ENCODE measurements at regions not wholly inside any gene's neighbourhood (a gene's known extent, or its start where the extent isn't known, plus 50 kb on each side); places are given as distances from the start of the nearest gene placed in this dataset.

- Mint-ChIP-seq H3K27ac (no peak overlapping the region), H3K9me3 (peaks cover 0 to 2% of the 10 kb centered on the region in 2 donors), H3K27me3 (ENCODE audit: low read depth in 2 of 2) (peaks cover 7 to 17% of the 10 kb centered on the region in 2 donors), H3K4me3 (no peak overlapping the region), H3K36me3 (no peaks in the 10 kb centered on the region), H3K4me1 (no peaks in the 10 kb centered on the region)
- Histone ChIP-seq H3K27me3 (ENCODE audit: control insufficient read depth, insufficient read depth, low read length) (no peaks in the 10 kb centered on the region), H3K4me1 (ENCODE audit: control insufficient read depth, insufficient read depth, low read length) (no peaks in the 10 kb centered on the region), H3K27ac (ENCODE audit: low read length) (no peak overlapping the region), H3K9me3 (ENCODE audit: control insufficient read depth, insufficient read depth, low read length) (no peaks in the 10 kb centered on the region), H3K36me3 (ENCODE audit: control insufficient read depth, insufficient read depth, low read length) (no peaks in the 10 kb centered on the region), H3K4me3 (ENCODE audit: low read length) (no peak overlapping the region)
- DNase-seq (no peak), ATAC-seq (no peak)
- TF ChIP-seq CTCF (IDR thresholded peaks at IDR 0.05), result no peak
- intact Hi-C loops (cut with micrococcal nuclease), result no loop called here
- 86% methylated on average over 1 of the region's 3 CpGs for whole genome bisulfite sequencing (ENCODE audit: insufficient coverage)
Observed at GRCh38 chr9:16170119-16170518, 617.3 kb downstream of the CCDC171 start.

GRCh38 chr9:16171911-16172310, 619.1 kb downstream of the CCDC171 start:
- WGBS (ENCODE audit: insufficient coverage), result 53% methylated on average over 6 of the region's 6 CpGs
- H3K4me1 Mint-ChIP-seq, result no peaks in the 10 kb centered on the region
- no peak for TF ChIP-seq CTCF (IDR thresholded peaks at IDR 0.05)

GRCh38 chr9:16172796-16173195, 620.0 kb downstream of the CCDC171 start:
- H3K27me3 ChIP-seq (ENCODE audit: control insufficient read depth, insufficient read depth, low read length), result no peaks in the 10 kb centered on the region
- no peak overlapping the region for H3K27ac ChIP-seq (ENCODE audit: low read length)
- Mint-ChIP-seq H3K27ac (no peak overlapping the region), H3K27me3 (ENCODE audit: low read depth in 2 of 2) (peaks cover 6 to 18% of the 10 kb centered on the region in 2 donors), H3K36me3 (no peaks in the 10 kb centered on the region), H3K4me3 (no peak overlapping the region), H3K9me3 (no peaks in the 10 kb centered on the region), H3K4me1 (no peaks in the 10 kb centered on the region)
- WGBS (ENCODE audit: insufficient coverage), result 90% methylated on average over 4 of the region's 5 CpGs
- intact Hi-C loops (cut with micrococcal nuclease), result no loop called here
- no peaks in the 10 kb centered on the region for H3K36me3 ChIP-seq (ENCODE audit: control insufficient read depth, insufficient read depth, low read length)
- no peak overlapping the region for H3K4me3 ChIP-seq (ENCODE audit: low read length)
- TF ChIP-seq CTCF (IDR thresholded peaks at IDR 0.05), result no peak
- DNase-seq, result no peak
- no peaks in the 10 kb centered on the region for H3K9me3 ChIP-seq (ENCODE audit: control insufficient read depth, insufficient read depth, low read length)
- no peak for ATAC-seq
- H3K4me1 ChIP-seq (ENCODE audit: control insufficient read depth, insufficient read depth, low read length), result no peaks in the 10 kb centered on the region

More at GRCh38 chr9:16171911-16172310, 619.1 kb downstream of the CCDC171 start:
- ATAC-seq (no peak), DNase-seq (no peak)
- Histone ChIP-seq H3K4me3 (ENCODE audit: low read length) (no peak overlapping the region), H3K27ac (ENCODE audit: low read length) (no peak overlapping the region), H3K27me3 (ENCODE audit: control insufficient read depth, insufficient read depth, low read length) (no peaks in the 10 kb centered on the region), H3K4me1 (ENCODE audit: control insufficient read depth, insufficient read depth, low read length) (no peaks in the 10 kb centered on the region), H3K9me3 (ENCODE audit: control insufficient read depth, insufficient read depth, low read length) (no peaks in the 10 kb centered on the region), H3K36me3 (ENCODE audit: control insufficient read depth, insufficient read depth, low read length) (no peaks in the 10 kb centered on the region)
- intact Hi-C loops (cut with micrococcal nuclease), result no loop called here
- H3K9me3 Mint-ChIP-seq, result peaks cover 0 to under 1% of the 10 kb centered on the region in 2 donors
- peaks cover 8 to 14% of the 10 kb centered on the region in 2 donors for H3K27me3 Mint-ChIP-seq (ENCODE audit: low read depth in 2 of 2)
- H3K27ac Mint-ChIP-seq, result no peak overlapping the region
- no peak overlapping the region for H3K4me3 Mint-ChIP-seq
- no peaks in the 10 kb centered on the region for H3K36me3 Mint-ChIP-seq

- no peaks in the 10 kb centered on the region for H3K4me1 Mint-ChIP-seq
- H3K27me3 Mint-ChIP-seq (ENCODE audit: low read depth in 2 of 2), result peaks cover 9 to 31% of the 10 kb centered on the region in 2 donors
- H3K27ac Mint-ChIP-seq, result no peak overlapping the region
- Histone ChIP-seq H3K36me3 (ENCODE audit: control insufficient read depth, insufficient read depth, low read length) (no peaks in the 10 kb centered on the region), H3K4me1 (ENCODE audit: control insufficient read depth, insufficient read depth, low read length) (no peaks in the 10 kb centered on the region), H3K27ac (ENCODE audit: low read length) (no peak overlapping the region), H3K9me3 (ENCODE audit: control insufficient read depth, insufficient read depth, low read length) (no peaks in the 10 kb centered on the region), H3K27me3 (ENCODE audit: control insufficient read depth, insufficient read depth, low read length) (no peaks in the 10 kb centered on the region), H3K4me3 (ENCODE audit: low read length) (no peak overlapping the region)
- H3K9me3 Mint-ChIP-seq, result no peaks in the 10 kb centered on the region
- no peak for TF ChIP-seq CTCF (IDR thresholded peaks at IDR 0.05)
- no peak overlapping the region for H3K4me3 Mint-ChIP-seq
- intact Hi-C loops (cut with micrococcal nuclease), result no loop called here
- no peaks in the 10 kb centered on the region for H3K36me3 Mint-ChIP-seq
- ATAC-seq (no peak), DNase-seq (no peak)
Observed at GRCh38 chr9:16174915-16175314, 622.1 kb downstream of the CCDC171 start.
